NB4 (cell line): ENCODE measurements at regions not wholly inside any gene's neighbourhood (a gene's known extent, or its start where the extent isn't known, plus 50 kb on each side); places are given as distances from the start of the nearest gene placed in this dataset.

Source experiments
- CTCF ChIP-seq: IDR thresholded peaks from one replicate; pipeline ENCODE4 v1.5.1; 2012; ENCODE audit warnings: low read depth, low read length
- MAX ChIP-seq: IDR thresholded peaks from 2 replicates; pipeline ENCODE4 v1.6.1; 2011; ENCODE audit warnings: low read depth, low read length

GRCh38 chr2:150011161-150011730, 423.7 kb upstream of the MMADHC start:
- TF ChIP-seq CTCF = no peak
- TF ChIP-seq MAX = no peak
